Tibial nerve (tissue), 3 donors: ENCODE measurements at regions not wholly inside any gene's neighbourhood (a gene's known extent, or its start where the extent isn't known, plus 50 kb on each side); places are given as distances from the start of the nearest gene placed in this dataset.

Experiments used
- POLR2A ChIP-seq, 2 donors: fragments of 450-650 bp; IDR thresholded peaks; one replicate each; pipeline ENCODE4 v1.6.1; 2017; ENCODE audit warnings: antibody characterized with exemption in 2 of 2, mild to moderate bottlenecking in 2 of 2, moderate library complexity in 2 of 2
- TF ChIP-seq, protein P1 (sequence below), 5 experiments: fragments of 200-600 bp in 3 of 5; fragments of 450-650 bp in 2 of 5; sonication (generic) in 3 of 5; IDR thresholded peaks; one replicate each; pipeline ENCODE4 v1.5.1; 2016 to 2019; ENCODE audit warnings: antibody characterized with exemption in 5 of 5, mild to moderate bottlenecking in 3 of 5, moderate library complexity in 2 of 5

DNA sequence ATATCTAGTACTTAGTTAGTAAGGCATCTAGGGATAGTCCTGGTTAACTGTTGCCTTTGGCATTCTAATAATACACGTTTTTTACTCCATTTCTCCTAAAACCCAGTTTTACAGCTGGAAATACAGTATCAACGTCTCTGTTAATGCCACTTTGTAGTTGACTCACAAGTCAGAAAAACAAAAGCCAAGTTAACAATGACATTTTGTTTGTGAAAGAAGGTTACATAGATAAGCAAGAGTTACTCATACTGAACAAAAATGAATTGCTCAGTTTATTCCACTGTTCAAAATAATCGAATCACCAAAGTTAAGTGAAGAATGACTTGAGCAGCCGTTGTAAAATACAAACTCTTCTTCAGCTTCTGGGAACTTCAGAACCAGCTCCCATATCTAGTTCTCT, 540.3 kb downstream of the ETS1 start:
- TF ChIP-seq, protein P1, sequence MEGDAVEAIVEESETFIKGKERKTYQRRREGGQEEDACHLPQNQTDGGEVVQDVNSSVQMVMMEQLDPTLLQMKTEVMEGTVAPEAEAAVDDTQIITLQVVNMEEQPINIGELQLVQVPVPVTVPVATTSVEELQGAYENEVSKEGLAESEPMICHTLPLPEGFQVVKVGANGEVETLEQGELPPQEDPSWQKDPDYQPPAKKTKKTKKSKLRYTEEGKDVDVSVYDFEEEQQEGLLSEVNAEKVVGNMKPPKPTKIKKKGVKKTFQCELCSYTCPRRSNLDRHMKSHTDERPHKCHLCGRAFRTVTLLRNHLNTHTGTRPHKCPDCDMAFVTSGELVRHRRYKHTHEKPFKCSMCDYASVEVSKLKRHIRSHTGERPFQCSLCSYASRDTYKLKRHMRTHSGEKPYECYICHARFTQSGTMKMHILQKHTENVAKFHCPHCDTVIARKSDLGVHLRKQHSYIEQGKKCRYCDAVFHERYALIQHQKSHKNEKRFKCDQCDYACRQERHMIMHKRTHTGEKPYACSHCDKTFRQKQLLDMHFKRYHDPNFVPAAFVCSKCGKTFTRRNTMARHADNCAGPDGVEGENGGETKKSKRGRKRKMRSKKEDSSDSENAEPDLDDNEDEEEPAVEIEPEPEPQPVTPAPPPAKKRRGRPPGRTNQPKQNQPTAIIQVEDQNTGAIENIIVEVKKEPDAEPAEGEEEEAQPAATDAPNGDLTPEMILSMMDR (IDR thresholded peaks at IDR 0.05): no peak
- no peak for TF ChIP-seq POLR2A (IDR thresholded peaks at IDR 0.05)
